GM21786 (cell line): ENCODE measurements at regions not wholly inside any gene's neighbourhood (a gene's known extent, or its start where the extent isn't known, plus 50 kb on each side); places are given as distances from the start of the nearest gene placed in this dataset.
A peak's percentile ranks its signal among the peaks of the same experiment; 100 is the strongest.

Experiments
- ATAC-seq: cut with Tn5 transposase; IDR thresholded peaks from one replicate; pipeline ENCODE4 v1.9.1; 2021; ENCODE audit not compliant: unreplicated experiment

GRCh38 chr2:162890690-162891311 is 52.2 kb upstream of the KCNH7 start:
- ATAC-seq = peak; percentile 94

- ATAC-seq = no peak
Observed at GRCh38 chr2:162888652-162889051, 50.1 kb upstream of the KCNH7 start.
